Astrocyte (in vitro differentiated cells and primary cell): ENCODE measurements at regions not wholly inside any gene's neighbourhood (a gene's known extent, or its start where the extent isn't known, plus 50 kb on each side); places are given as distances from the start of the nearest gene placed in this dataset.

ENCODE experiments used
- CTCF ChIP-seq: IDR thresholded peaks from 2 replicates; pipeline ENCODE4 v1.5.1; 2011; ENCODE audit warnings: low read depth, mild to moderate bottlenecking, inconsistent platforms, low read length, moderate library complexity; ENCODE audit not compliant: insufficient read depth
- EZH2 ChIP-seq: IDR thresholded peaks from 2 replicates; pipeline ENCODE4 v1.6.1; 2012; ENCODE audit warnings: mild to moderate bottlenecking, low read length, inconsistent platforms; ENCODE audit not compliant: insufficient read depth

- TF ChIP-seq CTCF (no peak), EZH2 (no peak)
These were observed 1461.9 kb downstream of the UQCRFS1 start for GRCh38 chr19:27751044-27751391.
